NCI-H1436 treated with DMSO at 0.1 percent for 48 hours (cell line): ENCODE measurements at regions not wholly inside any gene's neighbourhood (a gene's known extent, or its start where the extent isn't known, plus 50 kb on each side); places are given as distances from the start of the nearest gene placed in this dataset.

Source experiments
- DNase-seq: peaks from one replicate; lab custom pipeline; 2025; lab: John Stamatoyannopoulos, UW

GRCh38 chr9:115615821-115616665 is 498.1 kb upstream of the TNC start:
- no peak for DNase-seq

- DNase-seq = no peak
These were observed 498.8 kb upstream of the TNC start for GRCh38 chr9:115616666-115617239.

- no peak for DNase-seq
These were observed 507.3 kb upstream of the TNC start for GRCh38 chr9:115625251-115625650.

- DNase-seq = no peak
These were observed 508.0 kb upstream of the TNC start for GRCh38 chr9:115625954-115626353.

GRCh38 chr9:115627511-115627910 is 509.6 kb upstream of the TNC start:
- DNase-seq = no peak

- DNase-seq = no peak
These were observed 510.5 kb upstream of the TNC start for GRCh38 chr9:115628426-115628825.

GRCh38 chr9:115629879-115630840 is 512.2 kb upstream of the TNC start:
- no peak for DNase-seq

GRCh38 chr9:115632391-115632790 is 514.4 kb upstream of the TNC start:
- DNase-seq = no peak

- no peak for DNase-seq
These were observed 515.1 kb upstream of the TNC start for GRCh38 chr9:115633104-115633503.

GRCh38 chr9:115635680-115636383 is 517.8 kb upstream of the PAPPA start:
- no peak for DNase-seq

GRCh38 chr9:115636596-115636995 is 517.0 kb upstream of the PAPPA start:
- DNase-seq = no peak

- no peak for DNase-seq
These were observed 515.9 kb upstream of the PAPPA start for GRCh38 chr9:115637661-115638060.

GRCh38 chr9:115640887-115641286 is 512.7 kb upstream of the PAPPA start:
- DNase-seq = no peak

- no peak for DNase-seq
These were observed 511.3 kb upstream of the PAPPA start for GRCh38 chr9:115642285-115642684.

- DNase-seq = no peak
These were observed 509.5 kb upstream of the PAPPA start for GRCh38 chr9:115643948-115644727.

- no peak for DNase-seq
These were observed 503.6 kb upstream of the PAPPA start for GRCh38 chr9:115649991-115650472.

GRCh38 chr9:115650768-115651167 is 502.8 kb upstream of the PAPPA start:
- no peak for DNase-seq

- DNase-seq = no peak
These were observed 502.1 kb upstream of the PAPPA start for GRCh38 chr9:115651461-115651860.

- DNase-seq = no peak
These were observed 500.4 kb upstream of the PAPPA start for GRCh38 chr9:115653171-115653606.

GRCh38 chr9:115657695-115658094 is 495.9 kb upstream of the PAPPA start:
- DNase-seq = no peak

GRCh38 chr9:115665519-115665918 is 488.1 kb upstream of the PAPPA start:
- no peak for DNase-seq
